ENCODE measurements at regions not wholly inside any gene's neighbourhood (a gene's known extent, or its start where the extent isn't known, plus 50 kb on each side); places are given as distances from the start of the nearest gene placed in this dataset.
"Not testable (repeated sequence)": the region's sequence is repeated elsewhere in the genome, so short reads cannot be mapped to it uniquely, and the experiment has no call there.

GRCh38 chr13:44697058-44697457 is 120.9 kb upstream of the TSC22D1 start:
- no peak for DNase-seq

- DNase-seq = no peak
Measured at GRCh38 chr13:44695520-44695919, 119.4 kb upstream of the TSC22D1 start.

- DNase-seq = no peak
Measured at GRCh38 chr13:44694842-44695241, 118.7 kb upstream of the TSC22D1 start.

- no peak for DNase-seq
Measured at GRCh38 chr13:44694291-44694690, 118.2 kb upstream of the TSC22D1 start.

- no peak for DNase-seq
Measured at GRCh38 chr13:44693156-44693764, 117.1 kb upstream of the TSC22D1 start.

GRCh38 chr13:44692173-44692713 is 116.1 kb upstream of the TSC22D1 start:
- DNase-seq = no peak

- DNase-seq = no peak
Measured at GRCh38 chr13:44690376-44690775, 114.2 kb upstream of the TSC22D1 start.

- no peak for DNase-seq
Measured at GRCh38 chr13:44688652-44689051, 112.5 kb upstream of the TSC22D1 start.

GRCh38 chr13:44686531-44686934 is 110.4 kb upstream of the TSC22D1 start:
- no peak for DNase-seq

GRCh38 chr13:44685641-44686040 is 109.5 kb upstream of the TSC22D1 start:
- no peak for DNase-seq

GRCh38 chr13:44682416-44682815 is 106.3 kb upstream of the TSC22D1 start:
- not testable (repeated sequence) for DNase-seq

- no peak for DNase-seq
Measured at GRCh38 chr13:44680746-44681355, 104.7 kb upstream of the TSC22D1 start.

GRCh38 chr13:44679597-44679996 is 103.5 kb upstream of the TSC22D1 start:
- no peak for DNase-seq

- no peak for DNase-seq
Measured at GRCh38 chr13:44678197-44678596, 102.1 kb upstream of the TSC22D1 start.

GRCh38 chr13:44676534-44676933 is 100.4 kb upstream of the TSC22D1 start:
- DNase-seq = no peak

GRCh38 chr13:44669534-44669933 is 93.4 kb upstream of the TSC22D1 start:
- DNase-seq = no peak

GRCh38 chr13:44668688-44669087 is 92.6 kb upstream of the TSC22D1 start:
- no peak for DNase-seq

GRCh38 chr13:44667943-44668342 is 91.8 kb upstream of the TSC22D1 start:
- DNase-seq = no peak

GRCh38 chr13:44666538-44666937 is 90.4 kb upstream of the TSC22D1 start:
- DNase-seq = not testable (repeated sequence)

- no peak for DNase-seq
Measured at GRCh38 chr13:44664308-44664707, 88.2 kb upstream of the TSC22D1 start.

- no peak for DNase-seq
Measured at GRCh38 chr13:44662515-44662914, 86.4 kb upstream of the TSC22D1 start.

GRCh38 chr13:44661936-44662335 is 85.8 kb upstream of the TSC22D1 start:
- DNase-seq = no peak

GRCh38 chr13:44660050-44660449 is 83.9 kb upstream of the TSC22D1 start:
- no peak for DNase-seq

GRCh38 chr13:44652962-44653660 is 77.0 kb upstream of the TSC22D1 start:
- no peak for DNase-seq

Data from MV-4-11 (cell line).